ENCODE measurements at regions not wholly inside any gene's neighbourhood (a gene's known extent, or its start where the extent isn't known, plus 50 kb on each side); places are given as distances from the start of the nearest gene placed in this dataset.

- TF ChIP-seq CTCF (conservative IDR thresholded peaks at IDR 0.05) (no peak), ZFX (IDR thresholded peaks at IDR 0.05) (no peak)
Observed at GRCh38 chr14:56023661-56024081, 94.5 kb upstream of the PELI2 start.
